HG03521 (cell line): ENCODE measurements at regions not wholly inside any gene's neighbourhood (a gene's known extent, or its start where the extent isn't known, plus 50 kb on each side); places are given as distances from the start of the nearest gene placed in this dataset.

Experiments
- ATAC-seq: cut with Tn5 transposase; IDR thresholded peaks from one replicate; pipeline ENCODE4 v1.9.1; 2021; ENCODE audit warnings: mild to moderate bottlenecking, moderate library complexity; ENCODE audit not compliant: unreplicated experiment

- ATAC-seq, result no peak
Measured at GRCh38 chr5:104754311-104754995, 1191.9 kb upstream of the NUDT12 start.

GRCh38 chr5:104751969-104752368 lies 1189.4 kb upstream of the NUDT12 start:
- no peak for ATAC-seq

DNA sequence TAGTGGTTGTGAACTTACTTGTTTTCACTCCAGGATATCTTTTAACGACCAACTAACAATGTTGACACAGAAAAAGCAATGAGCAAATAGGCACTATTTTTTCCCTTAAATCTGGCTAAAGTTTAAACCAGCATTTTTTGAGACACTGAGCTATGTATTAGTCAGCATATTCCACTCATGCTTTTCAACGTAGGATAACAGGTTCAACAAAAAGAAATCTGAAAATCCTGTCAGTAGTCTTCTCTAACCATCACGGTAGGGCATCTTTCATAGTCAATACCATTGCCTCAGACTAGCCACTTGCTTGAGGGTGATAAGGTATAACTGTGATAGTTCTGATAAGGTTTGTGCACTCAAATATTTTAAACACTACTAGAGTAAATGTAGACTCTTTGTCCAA lies 1177.3 kb upstream of the NUDT12 start:
- no peak for ATAC-seq

DNA sequence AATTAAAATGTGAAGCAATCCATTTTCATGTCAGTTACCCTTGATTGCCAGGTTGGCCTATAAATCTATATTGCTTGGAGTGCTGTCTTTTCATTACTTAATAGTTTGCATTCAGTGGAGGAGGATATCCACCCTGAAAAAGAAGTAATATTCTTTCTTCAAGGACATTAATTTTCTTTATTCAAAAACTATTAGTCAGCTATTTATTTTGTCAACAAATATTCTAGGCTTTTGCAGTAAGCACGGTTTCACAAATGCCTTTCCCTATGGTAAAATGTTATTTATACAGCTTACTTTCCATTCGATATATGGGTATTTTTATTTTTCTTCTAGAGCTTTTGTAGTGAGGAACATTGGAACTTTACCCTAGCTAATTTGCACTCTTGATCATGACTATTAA lies 1176.9 kb upstream of the NUDT12 start:
- ATAC-seq, result no peak

- no peak for ATAC-seq
Measured at GRCh38 chr5:104736073-104736472, 1173.5 kb upstream of the NUDT12 start.

GRCh38 chr5:104734046-104734445 lies 1171.5 kb upstream of the NUDT12 start:
- ATAC-seq, result no peak

DNA sequence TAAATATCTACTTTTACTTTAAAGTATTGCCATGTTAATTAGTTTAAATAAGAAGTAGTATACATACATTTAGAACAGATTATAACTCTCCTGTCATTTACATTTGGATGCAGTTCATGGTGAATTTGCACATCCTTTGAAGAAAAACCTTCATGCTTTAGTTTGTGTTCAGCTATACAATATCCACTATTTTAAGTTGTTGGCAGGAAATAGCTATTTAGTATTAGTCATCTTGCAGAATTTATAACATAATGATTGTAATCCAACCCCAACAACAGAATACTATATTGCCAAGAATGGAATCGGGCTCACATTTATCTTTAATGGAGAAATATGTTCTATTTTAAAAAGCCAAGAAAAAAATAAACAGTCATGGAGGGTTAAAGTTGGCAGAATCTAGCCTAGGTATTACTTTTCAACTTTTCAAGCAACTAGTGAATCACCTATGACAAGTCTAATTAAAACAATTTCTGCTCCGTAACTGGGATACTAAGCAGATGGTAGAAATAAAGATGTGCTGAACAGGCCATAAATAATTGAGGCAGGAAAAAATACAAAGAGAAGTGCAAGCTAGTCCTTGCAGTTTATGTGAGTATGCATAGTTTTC lies 1170.6 kb upstream of the NUDT12 start:
- no peak for ATAC-seq

DNA sequence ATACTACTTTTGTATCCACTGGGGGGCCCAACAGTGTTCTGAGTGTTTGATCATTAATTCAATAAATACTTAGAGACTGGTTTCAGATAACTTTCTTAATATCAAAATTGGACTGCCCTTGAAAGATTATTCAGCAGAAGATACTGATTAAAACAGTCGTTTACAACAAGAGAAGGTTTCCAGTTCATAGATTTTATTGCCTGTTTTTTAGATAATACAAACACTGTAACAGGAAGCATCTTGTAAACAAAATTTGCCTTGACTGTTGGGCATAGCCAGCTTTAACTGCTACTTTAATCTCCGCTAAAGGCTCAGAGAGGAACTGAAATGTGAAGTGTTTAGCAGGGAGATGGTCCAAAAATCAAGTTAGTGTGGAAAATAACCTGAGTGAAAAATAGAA lies 1168.7 kb upstream of the NUDT12 start:
- ATAC-seq, result no peak

GRCh38 chr5:104708027-104708426 lies 1145.4 kb upstream of the NUDT12 start:
- no peak for ATAC-seq

DNA sequence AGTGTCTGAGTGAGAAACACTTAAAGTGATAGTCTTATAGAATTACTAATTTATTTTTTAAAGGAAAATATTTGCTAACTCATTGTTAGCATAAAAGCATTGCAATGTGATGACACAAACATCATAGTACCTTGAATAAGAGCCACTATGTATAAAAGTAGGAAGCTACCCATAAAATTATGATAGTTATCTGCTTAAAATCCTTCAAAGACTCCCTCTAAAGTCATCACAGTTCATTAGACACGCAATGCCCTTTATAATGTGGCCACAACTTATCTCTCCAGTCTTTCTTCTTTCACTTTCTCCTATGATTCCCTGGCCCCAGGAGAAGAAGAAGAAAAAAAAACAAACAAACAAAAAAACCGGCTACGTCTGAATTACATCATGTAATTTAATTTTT lies 1144.0 kb upstream of the NUDT12 start:
- no peak for ATAC-seq

DNA sequence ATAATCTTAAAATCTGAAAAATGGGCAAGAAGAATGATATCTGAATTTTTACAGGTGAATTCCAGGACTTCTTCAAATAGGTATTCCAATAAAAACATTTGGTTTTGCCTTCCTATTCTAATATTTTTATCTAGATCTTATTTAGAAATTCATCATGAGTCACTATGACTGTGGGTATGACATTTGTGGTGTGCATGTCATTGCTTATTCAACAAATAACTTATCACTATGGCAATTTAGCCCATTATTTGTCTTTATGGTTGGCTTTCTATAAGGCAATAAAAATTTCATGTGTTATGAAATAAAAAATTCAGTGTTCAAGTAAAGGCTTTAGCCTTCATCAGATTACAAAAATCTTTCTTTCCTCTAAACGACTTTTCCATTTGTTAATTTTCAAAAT lies 1139.6 kb upstream of the NUDT12 start:
- ATAC-seq, result no peak

GRCh38 chr5:104699438-104699837 lies 1136.8 kb upstream of the NUDT12 start:
- no peak for ATAC-seq

GRCh38 chr5:104661256-104661655 lies 1098.7 kb upstream of the NUDT12 start:
- ATAC-seq, result no peak

DNA sequence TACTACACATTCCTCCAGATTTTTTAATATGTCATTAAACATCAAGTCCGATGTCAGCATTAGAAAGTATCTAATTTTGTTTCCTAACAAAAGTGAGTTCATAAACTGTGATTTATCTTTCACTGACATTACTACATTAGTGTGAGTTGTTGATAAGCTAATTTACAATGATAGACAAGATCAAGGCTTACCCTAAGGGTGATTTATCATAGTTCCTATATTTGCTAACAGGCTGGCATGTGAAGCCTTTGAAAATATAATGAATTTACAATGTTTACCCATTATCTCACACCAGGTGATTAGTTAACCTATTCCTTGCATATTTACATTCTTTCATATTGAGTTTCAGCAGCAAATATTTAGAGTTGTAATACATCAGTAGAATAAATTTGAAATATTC lies 1096.9 kb upstream of the NUDT12 start:
- ATAC-seq, result no peak

- no peak for ATAC-seq
Measured at GRCh38 chr5:104652271-104652861, 1089.8 kb upstream of the NUDT12 start.

GRCh38 chr5:104650313-104651055 lies 1087.9 kb upstream of the NUDT12 start:
- no peak for ATAC-seq

GRCh38 chr5:104646416-104646815 lies 1083.8 kb upstream of the NUDT12 start:
- no peak for ATAC-seq

- no peak for ATAC-seq
Measured at GRCh38 chr5:104643320-104643719, 1080.7 kb upstream of the NUDT12 start.

GRCh38 chr5:104635227-104635626 lies 1072.6 kb upstream of the NUDT12 start:
- ATAC-seq, result no peak

- ATAC-seq, result no peak
Measured at GRCh38 chr5:104628911-104629310, 1066.3 kb upstream of the NUDT12 start.

- no peak for ATAC-seq
Measured at GRCh38 chr5:104626122-104626521, 1063.5 kb upstream of the NUDT12 start.

DNA sequence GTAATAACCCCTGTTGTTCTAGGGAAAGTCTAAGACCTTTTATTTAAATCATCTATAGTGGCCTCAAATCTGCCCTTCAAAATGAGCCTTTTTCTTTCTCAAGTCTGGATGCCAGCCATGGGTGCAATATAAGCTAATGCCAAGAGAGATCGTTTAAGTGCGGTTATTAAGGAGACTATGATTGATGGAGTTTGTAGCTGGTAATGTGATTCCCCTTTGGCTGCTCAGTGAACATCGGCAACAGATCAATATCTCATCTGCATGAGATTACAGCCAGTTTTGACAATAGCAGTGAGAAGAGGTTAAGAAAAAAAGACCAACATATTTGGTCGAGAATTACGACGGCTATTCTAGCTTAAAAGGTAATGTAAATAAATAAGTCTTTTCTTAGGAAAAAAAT lies 1049.4 kb upstream of the NUDT12 start:
- no peak for ATAC-seq
